Large intestine (tissue), 3 donors: ENCODE measurements at regions not wholly inside any gene's neighbourhood (a gene's known extent, or its start where the extent isn't known, plus 50 kb on each side); places are given as distances from the start of the nearest gene placed in this dataset.
"Not testable (repeated sequence)": the region's sequence is repeated elsewhere in the genome, so short reads cannot be mapped to it uniquely, and the experiment has no call there.

Experiments
- DNase-seq, 2 donors: peaks; one replicate each; pipeline versions ENCODE4 v3.0.0 to v3.0.0-alpha.2; 2013
- H3K27ac ChIP-seq: one replicate; pipeline ENCODE4 v1.5.1; 2013; ENCODE audit warnings: low read length
- H3K27me3 ChIP-seq: 2 replicates; pipeline ENCODE4 v1.6.1; 2013; ENCODE audit warnings: low read length; ENCODE audit not compliant: control insufficient read depth, insufficient read depth
- H3K36me3 ChIP-seq: 2 replicates; pipeline ENCODE4 v1.6.1; 2013; ENCODE audit warnings: low read length; ENCODE audit not compliant: control insufficient read depth, insufficient read depth
- H3K4me1 ChIP-seq: one replicate; pipeline ENCODE4 v1.6.1; 2013; ENCODE audit warnings: low read length; ENCODE audit not compliant: control insufficient read depth, insufficient read depth
- H3K4me3 ChIP-seq: one replicate; pipeline ENCODE4 v1.5.1; 2013; ENCODE audit warnings: low read length
- H3K9me3 ChIP-seq: one replicate; pipeline ENCODE4 v1.6.1; 2013; ENCODE audit warnings: mild to moderate bottlenecking, low read depth, low read length, moderate library complexity; ENCODE audit not compliant: control insufficient read depth
- whole genome bisulfite sequencing: methylation state at CpG from one replicate; pipeline ENCODE4 v1.1.5; 2013; ENCODE audit warnings: low lambda C conversion rate; ENCODE audit not compliant: insufficient coverage; 5-methylcytosine and 5-hydroxymethylcytosine counted together

- Histone ChIP-seq H3K9me3 (peaks cover 4% of the 10 kb centered on the region), H3K4me1 (no peaks in the 10 kb centered on the region), H3K4me3 (no peak overlapping the region), H3K27ac (no peak overlapping the region), H3K27me3 (no peaks in the 10 kb centered on the region), H3K36me3 (no peaks in the 10 kb centered on the region)
- DNase-seq: no peak
- no CpG with 5 or more reads among the region's 5 CpGs for WGBS
Measured at GRCh38 chr4:42310806-42311205, 86.5 kb upstream of the SHISA3 start.

GRCh38 chr4:42311591-42311990, 85.7 kb upstream of the SHISA3 start:
- H3K4me1 ChIP-seq: no peaks in the 10 kb centered on the region
- H3K36me3 ChIP-seq: no peaks in the 10 kb centered on the region
- 100% methylated on average over 1 of the region's 3 CpGs for WGBS
- no peak for DNase-seq
- no peaks in the 10 kb centered on the region for H3K27me3 ChIP-seq
- no peak overlapping the region for H3K27ac ChIP-seq
- H3K9me3 ChIP-seq: peaks cover 4% of the 10 kb centered on the region
- H3K4me3 ChIP-seq: no peak overlapping the region

DNA sequence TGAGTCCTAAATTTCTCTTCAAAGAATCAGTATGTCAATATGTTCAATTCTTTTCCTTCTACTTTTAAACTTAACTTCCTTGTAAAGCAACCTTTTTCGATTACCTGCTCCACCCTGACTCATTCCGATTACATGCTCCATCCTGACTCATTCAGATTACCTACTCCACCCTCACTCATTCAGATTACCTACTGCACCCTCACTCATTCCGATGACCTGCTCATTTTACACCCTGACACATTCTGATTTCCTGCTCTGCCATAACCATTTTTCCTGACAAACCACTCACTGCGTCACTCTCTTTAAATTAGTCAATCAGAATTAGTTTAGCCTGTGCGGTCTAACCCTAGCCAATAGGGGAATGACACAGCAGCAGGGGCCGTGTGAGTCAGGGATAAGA, 83.9 kb upstream of the SHISA3 start:
- not testable (repeated sequence) for H3K4me1 ChIP-seq, H3K9me3 ChIP-seq, H3K4me3 ChIP-seq, H3K27me3 ChIP-seq, H3K27ac ChIP-seq, H3K36me3 ChIP-seq, DNase-seq
- whole genome bisulfite sequencing: 94% methylated on average over 2 of the region's 6 CpGs

DNA sequence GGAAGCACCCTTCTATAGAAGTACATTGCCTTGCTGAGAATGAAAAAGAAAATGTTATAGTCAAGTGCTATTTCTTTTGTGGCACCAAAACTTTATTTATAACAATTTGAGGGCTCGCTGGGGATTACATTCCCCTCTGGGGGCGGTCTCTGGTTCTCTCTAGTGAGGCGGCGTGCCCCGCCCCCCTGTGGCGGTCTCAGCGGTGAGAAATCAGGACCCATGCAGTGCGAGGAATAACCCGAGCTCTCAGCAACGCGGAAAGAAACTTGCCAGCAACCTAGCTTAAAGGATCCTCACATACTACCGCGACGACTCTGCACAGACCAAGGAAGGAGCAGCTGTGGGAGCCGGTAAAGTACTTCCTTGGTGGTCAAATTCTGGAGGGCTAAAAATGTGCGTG, 83.4 kb upstream of the SHISA3 start:
- Histone ChIP-seq H3K4me1 (no peaks in the 10 kb centered on the region), H3K4me3 (no peak overlapping the region), H3K27me3 (no peaks in the 10 kb centered on the region), H3K27ac (no peak overlapping the region), H3K36me3 (no peaks in the 10 kb centered on the region), H3K9me3 (peaks cover 4% of the 10 kb centered on the region)
- no peak for DNase-seq
- no CpG with 5 or more reads among the region's 16 CpGs for WGBS

DNA sequence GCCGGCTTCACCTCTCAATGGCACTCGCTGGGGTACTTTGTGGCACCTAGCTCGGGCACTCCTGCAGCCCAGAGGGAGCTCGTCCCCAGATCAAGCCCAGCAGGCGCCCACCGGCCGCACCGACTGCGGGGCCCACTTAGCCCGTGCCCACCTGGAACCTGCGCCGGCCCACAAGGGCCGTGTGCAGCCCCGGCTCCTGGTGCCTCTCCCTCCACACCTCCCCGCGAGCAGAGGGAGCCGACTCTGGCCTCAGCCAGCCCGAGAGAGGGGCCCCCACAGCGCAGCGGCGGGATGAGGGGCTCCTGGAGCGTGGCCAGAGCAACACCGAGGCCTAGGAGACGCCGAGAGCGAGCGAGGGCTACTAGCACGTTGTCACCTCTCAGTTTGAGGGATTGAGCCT, 82.1 kb upstream of the SHISA3 start:
- Histone ChIP-seq H3K27ac (no peak overlapping the region), H3K9me3 (peaks cover 4% of the 10 kb centered on the region), H3K36me3 (no peaks in the 10 kb centered on the region), H3K4me3 (no peak overlapping the region), H3K27me3 (no peaks in the 10 kb centered on the region), H3K4me1 (no peaks in the 10 kb centered on the region)
- no CpG with 5 or more reads among the region's 28 CpGs for WGBS
- DNase-seq: no peak

DNA sequence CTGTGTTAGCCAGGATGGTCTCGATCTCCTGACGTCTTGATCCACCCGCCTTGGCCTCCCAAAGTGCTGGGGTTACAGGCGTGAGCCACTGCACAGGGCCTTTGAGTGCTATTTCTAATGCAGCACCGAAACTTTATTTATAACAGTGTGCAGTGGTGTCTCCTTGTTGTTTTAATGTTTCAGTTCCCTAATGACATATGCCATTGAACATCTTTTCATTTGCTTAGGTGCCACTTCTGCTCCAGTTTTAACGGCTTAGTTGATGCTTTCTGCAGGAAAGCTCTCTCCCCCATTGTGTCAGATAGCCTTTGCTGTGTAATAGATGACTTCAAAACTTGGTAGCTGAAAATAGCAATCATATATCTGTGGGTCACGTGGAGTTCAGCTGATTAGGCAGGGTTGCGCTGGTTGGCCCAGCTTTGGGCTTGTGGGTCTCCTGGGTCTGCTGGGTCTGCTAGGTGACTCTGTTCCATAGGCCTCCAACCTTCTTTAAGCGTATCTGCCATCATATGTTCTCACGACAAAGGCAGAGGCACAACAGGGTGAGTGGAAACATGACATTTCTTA, 76.4 kb upstream of the SHISA3 start:
- Histone ChIP-seq H3K27me3 (no peaks in the 10 kb centered on the region), H3K36me3 (no peaks in the 10 kb centered on the region), H3K4me3 (no peak overlapping the region), H3K4me1 (no peaks in the 10 kb centered on the region), H3K27ac (no peak overlapping the region), H3K9me3 (no peaks in the 10 kb centered on the region)
- DNase-seq: no peak
- WGBS: no CpG with 5 or more reads among the region's 10 CpGs

DNA sequence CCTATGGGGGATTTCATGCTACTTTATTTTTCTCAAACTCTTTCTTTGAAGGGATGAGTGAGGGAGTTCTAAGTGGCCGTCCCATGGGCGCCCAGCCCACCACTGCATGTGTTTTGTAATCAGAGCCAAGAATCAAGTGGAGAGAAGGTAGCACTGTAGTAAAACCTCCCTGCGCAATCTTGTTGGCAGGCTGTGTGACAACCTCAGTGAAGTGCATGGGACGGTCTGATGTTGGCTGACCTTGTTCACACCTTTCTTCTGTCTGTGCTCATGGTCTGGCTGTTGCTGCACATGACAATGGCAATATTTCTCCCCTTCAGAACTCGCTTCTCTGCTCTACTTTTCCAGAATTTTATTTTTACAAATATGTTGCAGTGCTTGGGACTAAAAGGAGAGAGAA, 71.2 kb upstream of the SHISA3 start:
- Histone ChIP-seq H3K9me3 (no peaks in the 10 kb centered on the region), H3K4me3 (no peak overlapping the region), H3K27me3 (no peaks in the 10 kb centered on the region), H3K27ac (no peak overlapping the region), H3K4me1 (no peaks in the 10 kb centered on the region), H3K36me3 (no peaks in the 10 kb centered on the region)
- DNase-seq: no peak
- WGBS: no CpG with 5 or more reads among the region's 5 CpGs

- Histone ChIP-seq H3K27ac (no peak overlapping the region), H3K36me3 (no peaks in the 10 kb centered on the region), H3K9me3 (no peaks in the 10 kb centered on the region), H3K4me1 (no peaks in the 10 kb centered on the region), H3K4me3 (no peak overlapping the region), H3K27me3 (no peaks in the 10 kb centered on the region)
- no peak for DNase-seq
- 100% methylated on average over 1 of the region's 2 CpGs for WGBS
Measured at GRCh38 chr4:42326524-42326923, 70.8 kb upstream of the SHISA3 start.

DNA sequence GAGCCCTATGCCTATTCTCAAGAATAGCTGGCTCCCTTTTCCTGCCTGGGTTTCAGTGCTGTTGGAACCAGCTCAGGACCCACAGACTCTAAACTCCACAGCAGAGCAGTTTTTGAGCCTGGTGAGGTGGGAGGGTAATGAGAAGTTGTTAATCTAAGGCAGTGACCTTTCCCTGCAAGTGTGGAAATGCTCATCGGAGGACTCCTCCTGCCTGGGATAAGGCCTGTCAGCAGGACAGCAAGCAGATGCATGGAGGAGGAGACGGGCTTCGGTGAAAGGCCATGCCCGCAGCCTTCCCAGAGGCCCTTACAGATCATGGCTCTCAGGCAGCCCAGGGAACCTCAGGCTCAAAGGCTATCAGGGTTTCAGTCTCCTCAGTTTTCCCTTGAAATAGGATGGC, 70.0 kb upstream of the SHISA3 start:
- Histone ChIP-seq H3K36me3 (no peaks in the 10 kb centered on the region), H3K9me3 (no peaks in the 10 kb centered on the region), H3K4me3 (no peak overlapping the region), H3K27me3 (no peaks in the 10 kb centered on the region), H3K27ac (no peak overlapping the region), H3K4me1 (no peaks in the 10 kb centered on the region)
- DNase-seq: no peak
- WGBS: no CpG with 5 or more reads among the region's 4 CpGs

DNA sequence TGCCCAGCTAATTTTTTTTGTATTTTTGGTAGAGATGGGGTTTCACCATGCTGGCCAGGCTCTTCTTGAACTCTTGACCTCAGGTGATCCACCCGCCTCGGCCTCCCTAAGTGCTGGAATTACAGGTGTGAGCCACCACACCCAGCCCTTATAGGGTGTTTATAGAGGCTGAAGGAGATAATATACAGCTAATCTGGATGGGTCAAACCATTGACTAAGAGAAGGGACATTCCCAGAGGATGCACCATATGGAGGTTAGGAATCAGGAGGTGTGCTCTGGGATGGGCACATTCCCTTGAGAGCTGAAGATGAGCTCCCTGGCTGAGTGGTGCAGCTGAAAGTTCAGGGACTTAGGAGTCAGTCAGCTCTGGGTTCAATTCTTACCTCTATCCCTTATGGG, 68.3 kb upstream of the SHISA3 start:
- no peaks in the 10 kb centered on the region for H3K27me3 ChIP-seq
- no peak for DNase-seq
- WGBS: 58% methylated on average over 2 of the region's 2 CpGs
- H3K9me3 ChIP-seq: no peaks in the 10 kb centered on the region
- H3K4me3 ChIP-seq: no peak overlapping the region
- H3K27ac ChIP-seq: no peak overlapping the region
- no peaks in the 10 kb centered on the region for H3K36me3 ChIP-seq
- no peaks in the 10 kb centered on the region for H3K4me1 ChIP-seq

- Histone ChIP-seq H3K27me3 (no peaks in the 10 kb centered on the region), H3K27ac (no peak overlapping the region), H3K9me3 (no peaks in the 10 kb centered on the region), H3K4me3 (no peak overlapping the region), H3K36me3 (no peaks in the 10 kb centered on the region), H3K4me1 (no peaks in the 10 kb centered on the region)
- no CpG with 5 or more reads among the region's 3 CpGs for WGBS
- no peak for DNase-seq
Measured at GRCh38 chr4:42329421-42329820, 67.9 kb upstream of the SHISA3 start.
